HL-60/S4 treated with phorbol 12-myristate 13-acetate at 8.2 ng/mL for 4 days and 3 days (cell line): ENCODE measurements at regions not wholly inside any gene's neighbourhood (a gene's known extent, or its start where the extent isn't known, plus 50 kb on each side); places are given as distances from the start of the nearest gene placed in this dataset.

Experiments
- in situ Hi-C: fragments of 300-500 bp; cut with MboI; formaldehyde crosslinking; loops from 2 replicates; pipeline ENCODE4 v1.15.0; 2022; ENCODE audit warnings: low sequenced_read_pairs

DNA sequence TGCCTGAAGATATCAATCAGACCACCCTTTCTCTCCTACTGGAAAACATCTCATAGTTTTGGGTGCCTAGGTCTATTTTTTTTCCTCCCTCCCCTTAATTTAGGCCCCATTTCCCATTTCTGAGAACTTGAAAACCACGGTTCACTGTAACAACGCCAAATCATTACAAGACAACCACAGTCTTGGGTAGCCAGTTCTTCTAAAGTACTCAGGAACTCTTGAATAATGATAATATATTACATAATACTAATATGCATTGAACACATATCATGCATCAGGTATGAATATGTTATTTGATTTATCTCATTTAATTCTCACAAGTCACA is 185.1 kb upstream of the ADO start:
- in situ Hi-C loops: loop anchor here (10.0 kb wide), 1 partner anchor 195 kb away; the partner anchor contains the start of gene EGR2

DNA sequence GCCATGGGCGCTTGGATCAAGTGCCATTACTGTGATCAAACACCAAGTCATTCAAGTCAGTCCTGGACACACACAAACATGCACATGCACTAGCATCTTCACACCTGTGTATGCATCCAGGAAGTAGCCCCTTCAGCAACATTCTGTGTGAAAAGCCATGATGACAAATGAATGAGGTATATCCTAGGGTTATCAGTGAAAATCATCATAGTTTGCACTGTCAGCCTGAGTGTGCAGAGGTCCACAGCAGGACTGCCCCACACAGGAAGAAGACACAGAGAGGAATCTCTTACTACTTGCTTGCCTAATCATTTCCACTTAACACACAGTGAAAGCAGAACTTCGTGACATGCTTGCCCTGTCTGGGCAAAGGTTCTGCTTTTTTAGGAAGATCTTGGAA is 184.0 kb upstream of the ADO start:
- in situ Hi-C loops: no loop called here

DNA sequence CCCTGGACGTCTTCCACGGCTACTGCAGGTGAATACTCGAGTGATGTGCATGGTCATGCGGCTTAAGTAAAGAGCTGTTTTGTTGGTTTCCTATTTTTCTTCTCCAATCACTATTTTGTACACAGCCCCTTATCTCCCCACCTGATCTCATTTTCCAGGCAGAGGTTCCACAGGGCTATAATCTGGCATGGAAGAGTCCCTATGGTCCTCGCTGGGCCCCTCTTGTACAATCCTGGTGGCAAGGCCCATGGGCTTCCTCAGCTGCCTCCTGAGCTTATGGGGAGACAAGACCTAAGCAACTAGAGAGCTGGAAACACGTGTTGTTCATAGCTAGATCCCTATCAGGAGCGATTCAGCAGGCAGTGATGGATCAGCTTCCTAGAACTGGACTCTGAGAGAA is 181.3 kb upstream of the ADO start:
- in situ Hi-C loops: no loop called here

DNA sequence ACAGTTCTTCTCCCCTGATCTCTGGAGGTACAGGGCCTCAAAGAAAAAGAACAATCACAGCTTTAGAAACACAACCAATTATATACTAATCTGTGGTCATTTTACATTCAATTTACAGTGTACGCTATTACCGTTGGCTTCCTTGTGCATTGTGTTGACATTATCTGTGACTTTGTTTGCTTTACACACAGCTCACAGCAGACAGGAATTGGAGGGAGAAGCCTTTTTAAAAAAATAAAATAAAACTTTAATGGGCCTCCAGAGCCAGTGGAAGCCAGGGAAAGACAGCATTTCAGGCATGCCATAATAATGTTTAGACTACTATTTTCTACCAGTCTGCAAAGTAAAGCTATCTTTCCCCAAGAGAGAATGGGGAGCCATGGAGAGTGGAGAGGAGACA is 179.0 kb upstream of the ADO start:
- in situ Hi-C loops: no loop called here

DNA sequence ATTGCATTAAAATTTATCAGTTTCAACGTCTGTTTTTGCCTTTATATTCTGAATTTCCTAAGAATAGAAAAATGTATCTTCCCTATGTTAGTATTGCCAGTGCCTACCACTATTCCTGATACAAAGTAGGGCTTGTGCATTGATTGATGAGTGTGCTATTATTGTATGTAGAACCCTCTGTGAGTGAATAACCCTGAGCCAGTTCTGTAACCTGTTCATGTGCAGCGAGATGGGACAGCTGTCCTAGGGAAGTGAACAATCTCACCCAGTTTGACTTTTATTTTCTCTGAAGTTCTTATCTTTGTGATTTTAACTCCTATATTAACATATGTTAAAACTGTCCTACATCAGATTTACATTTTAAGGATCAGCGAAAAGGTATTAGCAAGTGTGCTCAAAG is 178.4 kb upstream of the ADO start:
- in situ Hi-C loops: no loop called here

DNA sequence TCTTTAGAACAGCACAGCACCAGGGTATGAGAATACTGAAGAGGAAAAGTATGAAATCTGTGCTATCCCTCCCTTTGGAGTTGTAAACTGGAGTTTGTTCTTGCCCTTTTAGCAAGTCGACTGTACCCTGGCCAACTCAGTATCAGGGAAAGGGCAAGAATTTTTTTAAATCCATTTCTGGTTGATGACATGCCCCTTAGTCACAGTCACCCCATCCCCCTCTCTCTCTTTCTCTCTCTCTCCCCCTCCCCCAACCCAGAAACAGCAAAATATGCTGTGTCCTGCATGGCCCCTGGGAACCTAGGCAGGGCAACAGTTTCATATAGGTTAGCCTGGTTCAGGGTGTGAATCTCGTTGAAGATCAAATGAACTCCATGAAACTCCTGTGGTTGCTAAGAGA is 177.7 kb upstream of the ADO start:
- in situ Hi-C loops: no loop called here

DNA sequence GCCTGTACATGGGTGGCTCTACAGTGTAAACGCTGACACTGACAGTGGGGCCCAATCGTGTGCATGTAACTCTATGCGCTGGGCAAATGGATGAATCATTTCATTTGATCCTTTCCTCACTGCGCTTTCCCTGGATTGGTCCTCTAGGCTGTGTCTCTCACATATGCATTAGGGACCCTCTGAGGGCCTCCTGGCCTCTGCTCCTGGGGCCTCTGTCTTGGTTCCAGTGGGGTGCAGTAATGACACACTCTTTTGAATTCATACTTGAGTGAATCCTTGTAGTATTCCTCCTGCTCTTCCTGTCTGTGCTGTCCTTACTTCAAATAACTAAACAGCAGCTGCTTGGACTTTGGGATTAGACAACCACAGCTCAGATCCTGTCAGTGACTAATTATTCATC is 176.5 kb upstream of the ADO start:
- in situ Hi-C loops: no loop called here

DNA sequence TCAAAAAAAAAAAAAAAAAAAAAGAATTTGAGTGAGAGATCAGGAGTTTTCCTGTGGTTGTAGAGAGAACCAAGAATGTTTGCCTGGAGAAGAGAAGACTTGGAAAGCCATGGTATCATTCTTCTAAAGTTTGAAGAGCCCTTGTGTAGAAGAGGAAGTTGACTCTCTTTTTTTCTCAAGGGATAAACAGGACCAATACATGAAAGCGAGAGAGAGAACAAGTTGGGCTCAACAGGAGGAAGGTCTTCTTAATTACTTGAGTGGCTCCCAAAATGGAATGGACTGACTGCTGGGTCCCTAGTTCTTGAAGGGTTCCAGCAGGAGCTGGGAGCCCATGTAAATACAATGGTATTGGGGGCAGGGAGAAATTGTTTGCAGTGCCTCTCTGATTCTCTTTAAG is 173.3 kb upstream of the ADO start:
- in situ Hi-C loops: no loop called here

DNA sequence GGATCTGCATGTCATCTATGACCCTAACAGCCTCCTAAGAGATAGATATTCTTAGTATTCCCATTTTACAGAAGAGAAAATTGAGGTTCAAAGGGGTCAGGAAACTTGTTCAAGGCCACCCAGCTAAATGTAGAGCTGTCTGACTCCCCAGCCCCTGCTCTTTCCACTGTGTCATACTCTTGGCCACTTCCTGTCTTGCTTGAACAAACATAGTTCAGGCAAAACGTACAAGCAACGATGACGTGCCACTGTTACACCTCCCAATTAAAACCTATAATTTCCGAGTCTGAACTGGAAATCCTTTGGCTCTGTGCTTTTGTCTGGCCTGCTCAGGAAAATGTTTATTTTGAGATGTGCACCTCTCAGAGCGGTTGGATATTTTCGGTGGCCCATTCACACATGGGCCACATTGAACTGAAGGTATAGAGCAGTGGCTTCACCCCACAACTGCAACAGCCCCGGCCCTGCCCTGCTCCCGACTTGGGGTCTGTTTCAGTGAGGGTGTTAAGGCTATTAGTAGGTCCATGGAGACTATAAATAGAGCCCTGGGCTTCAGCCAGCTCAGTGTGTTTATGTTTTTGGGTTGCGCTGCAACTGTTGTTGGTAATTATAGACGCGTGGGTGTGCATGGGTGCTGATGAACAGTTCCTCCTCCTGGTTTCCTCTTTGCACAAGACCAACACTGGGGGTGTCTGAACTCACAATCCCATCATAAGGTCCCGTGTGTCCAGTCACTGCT is 172.3 kb upstream of the ADO start:
- in situ Hi-C loops: no loop called here

DNA sequence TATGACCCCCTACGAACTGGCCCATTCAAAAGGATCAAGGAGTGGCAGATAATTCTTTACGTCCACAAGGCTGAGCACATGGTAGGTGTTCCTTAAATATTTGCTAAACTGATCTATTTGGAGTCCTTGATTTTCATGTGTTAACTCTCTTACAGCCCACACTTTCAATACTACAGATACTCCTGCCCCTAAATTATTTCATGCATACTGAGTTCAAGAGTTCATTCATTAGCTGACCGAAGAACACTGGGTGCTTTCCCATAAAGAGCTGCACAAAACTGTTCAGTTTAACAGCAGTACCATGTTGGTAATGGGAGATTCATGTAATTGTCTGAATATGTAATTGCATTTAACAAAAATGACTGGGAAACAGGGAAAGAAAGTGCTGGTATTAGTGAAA is 170.5 kb upstream of the ADO start:
- in situ Hi-C loops: no loop called here

DNA sequence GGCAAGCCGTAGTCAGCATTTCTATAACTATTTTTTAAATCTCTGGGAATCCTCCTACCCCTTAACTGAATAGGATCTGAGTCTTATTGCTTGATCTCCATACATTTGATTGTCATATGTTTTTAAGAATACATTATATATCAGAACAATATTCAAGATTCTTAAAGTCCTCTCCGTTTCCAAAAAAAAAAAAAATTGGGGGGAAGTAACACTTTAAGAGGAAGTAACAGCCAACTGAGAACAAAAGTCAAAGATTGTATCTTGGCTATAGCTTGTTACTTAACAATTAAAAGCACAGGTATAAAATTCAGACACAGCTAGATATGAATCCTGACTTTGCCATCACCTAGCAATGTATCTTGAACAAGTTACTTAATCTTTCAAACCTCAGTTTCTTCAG is 169.9 kb upstream of the ADO start:
- in situ Hi-C loops: no loop called here

DNA sequence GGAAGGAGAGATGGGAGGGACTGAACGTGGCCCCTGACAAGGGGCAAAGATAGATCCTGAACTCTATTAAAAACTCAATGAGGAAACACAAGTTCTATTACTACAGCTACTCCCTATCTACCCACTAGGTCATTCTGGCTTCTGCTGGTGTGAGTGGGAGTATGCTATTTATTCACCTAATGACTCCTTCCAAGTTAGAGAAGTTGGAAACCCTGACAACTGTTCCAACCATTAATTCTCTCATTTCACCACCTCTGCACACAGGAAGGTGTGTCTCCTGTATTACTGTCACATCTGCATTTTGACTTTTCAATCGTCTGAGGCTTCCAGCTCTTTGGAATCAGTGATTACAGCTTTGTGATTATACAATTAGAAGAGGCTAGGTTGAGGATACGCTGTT is 169.4 kb upstream of the ADO start:
- in situ Hi-C loops: no loop called here

DNA sequence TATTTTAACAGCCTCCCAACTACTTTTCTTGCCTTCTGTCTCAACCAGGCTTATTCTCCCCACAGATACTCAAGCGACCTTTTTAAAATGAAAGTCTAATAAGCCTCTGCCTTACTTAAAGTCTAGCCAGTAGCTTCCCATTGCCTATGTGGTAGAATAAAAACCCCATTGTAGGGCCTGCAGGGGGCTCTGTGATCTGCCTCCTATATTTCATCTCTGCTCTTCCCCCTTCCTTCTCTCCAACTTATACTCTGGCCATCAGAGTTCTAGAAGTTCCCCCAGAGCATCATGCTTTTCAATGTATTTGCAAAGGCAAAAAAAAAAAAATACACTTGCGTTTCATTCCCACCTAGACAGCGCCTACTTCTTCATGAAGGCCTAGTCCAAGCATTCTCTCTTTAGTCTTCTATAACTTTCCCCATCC is 167.7 kb upstream of the ADO start:
- in situ Hi-C loops: no loop called here

DNA sequence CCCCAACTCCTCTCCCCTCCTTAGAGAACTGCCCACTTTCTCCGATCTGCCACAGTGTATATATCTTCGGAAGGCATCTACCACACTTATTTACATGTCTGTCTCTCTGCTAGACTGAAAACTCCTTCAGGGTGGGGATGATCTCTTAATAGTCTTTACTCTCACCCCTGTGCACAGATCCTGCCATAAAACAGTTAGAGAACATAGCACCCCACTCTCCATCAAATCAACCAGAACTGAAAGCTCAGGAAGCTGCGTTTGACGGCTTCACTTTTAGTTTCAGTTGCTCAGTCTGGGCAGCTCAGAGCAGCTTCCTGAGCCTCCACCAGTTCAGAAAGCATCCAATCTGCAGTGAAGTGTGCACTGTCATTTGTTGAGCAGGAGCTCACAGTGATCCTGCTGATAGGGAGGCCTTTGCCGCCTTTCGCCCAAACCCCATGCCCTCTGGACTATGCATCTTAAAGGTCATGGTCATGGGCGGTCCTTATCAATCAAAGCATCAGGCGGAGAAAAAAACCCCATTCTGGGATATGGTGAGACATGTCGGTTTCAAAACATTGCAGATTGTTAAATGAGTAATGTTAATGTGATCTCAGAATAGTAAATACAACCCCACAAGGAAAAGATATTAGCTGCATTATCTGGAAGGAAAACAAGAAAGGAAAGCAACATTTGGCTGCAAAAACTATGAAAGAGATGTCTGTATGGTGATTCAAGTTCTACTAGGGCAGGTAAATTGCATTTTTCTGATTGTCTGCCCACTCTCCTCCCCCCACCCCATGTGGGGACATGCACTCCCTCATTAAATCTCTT is 167.1 kb upstream of the ADO start:
- in situ Hi-C loops: no loop called here

DNA sequence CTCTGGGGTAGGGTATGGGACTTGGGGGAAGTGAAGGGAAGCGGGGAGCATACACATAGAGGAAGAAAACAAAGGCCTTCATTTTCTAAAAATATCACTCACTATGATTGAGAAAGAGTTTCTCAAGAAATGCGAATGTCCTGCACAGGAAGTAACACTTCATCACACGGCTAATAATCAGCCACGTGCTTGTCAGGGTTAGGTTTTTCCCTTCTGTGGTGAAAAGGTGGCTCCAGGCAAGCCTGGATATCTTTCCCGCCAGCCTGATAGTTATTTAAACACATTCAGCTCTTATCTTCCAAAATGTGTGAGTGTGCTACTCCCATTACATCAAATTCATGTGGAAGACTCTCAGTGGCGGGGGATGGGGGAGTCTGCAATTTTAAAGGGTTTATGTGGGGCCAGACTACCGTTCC is 166.4 kb upstream of the ADO start:
- in situ Hi-C loops: no loop called here

DNA sequence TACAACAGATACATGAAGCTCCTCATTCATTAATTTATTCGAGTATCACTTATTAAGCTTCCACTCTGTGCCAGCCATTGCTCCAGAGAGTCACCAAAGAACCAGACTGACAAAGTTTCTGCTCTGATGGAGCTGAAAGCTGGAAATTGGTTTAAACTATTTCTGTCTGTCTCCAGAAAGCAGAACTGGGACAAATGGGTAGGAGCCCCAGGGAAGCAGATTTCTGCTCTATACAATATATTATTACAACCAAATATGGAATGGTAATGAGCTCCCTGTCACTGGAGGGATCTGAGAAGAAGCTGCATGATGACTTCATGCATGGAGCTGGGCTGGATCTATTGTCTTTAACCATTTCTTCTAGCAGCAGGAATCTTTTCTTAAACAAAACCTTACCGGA is 165.4 kb upstream of the ADO start:
- in situ Hi-C loops: no loop called here

DNA sequence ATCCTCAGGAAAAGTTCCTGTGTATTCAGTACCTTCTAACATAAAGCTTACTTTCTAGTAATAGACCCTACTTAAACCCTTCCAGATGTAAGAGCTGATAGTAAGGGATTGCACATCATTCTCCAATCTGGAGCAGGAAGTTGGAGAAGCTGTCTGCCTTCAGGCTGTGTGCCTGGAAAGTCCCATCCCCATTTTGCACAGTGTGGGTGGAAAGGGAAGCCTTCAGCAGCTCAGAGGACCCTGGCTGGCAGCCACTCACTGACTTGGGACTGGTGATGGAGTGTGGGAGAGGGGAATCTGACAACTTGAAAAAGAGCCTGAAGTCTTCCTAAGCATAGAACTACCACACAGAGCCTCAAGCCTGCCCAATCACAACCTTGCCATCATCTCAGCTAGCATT is 164.1 kb upstream of the ADO start:
- in situ Hi-C loops: no loop called here

DNA sequence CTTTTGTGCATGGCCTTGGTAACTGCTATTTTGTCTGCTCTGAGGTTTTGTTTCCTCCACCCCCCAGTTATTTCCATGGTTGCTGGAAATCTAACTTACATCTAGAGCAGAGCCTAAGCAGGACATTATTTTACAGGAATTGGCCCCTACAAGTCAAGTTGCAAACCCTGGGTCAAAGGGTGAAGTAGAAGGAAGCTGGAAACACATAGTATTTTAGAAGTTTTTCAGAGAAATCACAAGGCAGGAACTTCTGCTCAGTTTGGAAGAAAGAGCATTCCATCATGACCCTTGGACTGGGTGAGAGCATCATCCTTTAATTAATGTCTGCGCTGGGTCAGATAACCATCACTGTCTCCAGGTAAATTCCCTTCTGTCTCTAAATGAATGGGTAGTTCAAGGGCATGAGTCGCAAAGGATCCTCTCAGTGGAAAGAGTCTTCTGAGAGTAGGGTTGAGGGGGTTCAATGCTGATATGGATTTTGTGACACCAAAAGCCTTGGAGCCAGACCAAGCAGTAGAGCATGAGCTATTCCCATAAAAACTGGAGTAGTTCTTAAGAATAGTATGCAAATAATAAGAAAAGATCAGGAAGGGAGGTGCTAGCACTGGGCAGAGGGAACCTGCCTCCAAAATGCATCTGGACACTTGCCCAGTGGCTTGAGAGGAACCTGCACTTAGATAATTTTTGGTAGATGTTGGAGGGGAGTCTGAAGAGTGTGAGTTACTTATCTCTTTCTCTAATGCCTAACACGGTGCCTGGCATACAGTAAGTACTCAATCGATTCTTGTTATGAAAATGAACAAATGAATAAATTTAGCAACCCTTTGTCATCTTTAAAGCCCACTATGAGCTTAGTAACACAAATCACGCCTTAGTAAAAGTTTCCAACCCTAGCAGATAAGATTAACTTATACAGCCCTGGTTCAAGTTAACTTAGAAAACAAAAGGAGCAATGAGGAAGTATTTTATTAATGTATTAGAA is 160.6 kb upstream of the ADO start:
- in situ Hi-C loops: no loop called here

DNA sequence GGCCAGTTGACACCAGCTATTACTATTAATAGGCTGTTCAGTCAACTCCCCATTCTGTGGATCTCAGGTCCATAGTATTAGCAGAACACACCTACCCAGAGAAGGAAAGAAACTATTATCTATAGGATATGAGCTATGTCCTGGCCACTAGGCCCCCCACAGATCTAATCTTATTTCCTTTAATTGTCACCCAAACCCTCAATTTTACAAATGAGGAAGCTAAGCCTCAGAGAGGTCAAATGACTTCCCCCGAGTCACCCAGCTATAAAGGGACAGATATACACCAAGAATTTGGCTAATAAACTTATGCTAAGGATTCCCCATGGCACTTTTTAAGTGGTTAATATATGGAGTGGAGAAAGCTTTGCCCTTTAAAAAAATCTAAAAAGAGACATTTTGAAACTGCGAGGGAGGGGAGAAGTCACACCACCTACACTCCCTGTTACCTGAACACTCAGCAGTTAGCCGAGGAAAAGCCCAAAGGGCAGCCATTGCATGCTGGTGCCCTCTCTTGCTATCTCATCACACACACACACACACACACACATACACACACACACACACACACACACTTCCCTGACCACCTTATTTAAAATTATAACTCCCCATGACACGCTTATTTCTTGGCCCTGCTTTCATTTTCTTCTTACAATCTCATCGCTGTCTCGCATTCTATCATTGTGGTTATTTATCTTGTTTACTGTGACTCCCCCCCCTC is 157.0 kb upstream of the ADO start:
- in situ Hi-C loops: no loop called here

DNA sequence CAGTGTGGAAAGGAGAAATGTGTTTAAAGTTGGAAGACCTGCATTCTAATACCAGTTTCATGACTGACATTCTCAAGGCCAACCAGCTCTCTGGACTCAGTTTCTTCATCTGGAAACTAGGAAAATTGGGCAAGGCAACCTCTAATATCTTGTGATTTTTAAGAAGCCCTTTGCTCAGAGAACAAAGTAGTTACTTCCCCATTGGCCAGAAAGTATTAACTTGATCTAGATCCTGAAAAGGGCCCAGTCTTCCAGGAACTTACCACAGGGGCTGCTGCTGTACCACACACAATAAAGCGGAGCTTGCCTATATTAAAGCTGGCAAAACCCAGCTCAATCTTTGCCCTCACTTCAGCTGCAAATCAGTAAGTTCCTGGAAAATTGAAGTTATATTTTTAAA is 155.6 kb upstream of the ADO start:
- in situ Hi-C loops: no loop called here

DNA sequence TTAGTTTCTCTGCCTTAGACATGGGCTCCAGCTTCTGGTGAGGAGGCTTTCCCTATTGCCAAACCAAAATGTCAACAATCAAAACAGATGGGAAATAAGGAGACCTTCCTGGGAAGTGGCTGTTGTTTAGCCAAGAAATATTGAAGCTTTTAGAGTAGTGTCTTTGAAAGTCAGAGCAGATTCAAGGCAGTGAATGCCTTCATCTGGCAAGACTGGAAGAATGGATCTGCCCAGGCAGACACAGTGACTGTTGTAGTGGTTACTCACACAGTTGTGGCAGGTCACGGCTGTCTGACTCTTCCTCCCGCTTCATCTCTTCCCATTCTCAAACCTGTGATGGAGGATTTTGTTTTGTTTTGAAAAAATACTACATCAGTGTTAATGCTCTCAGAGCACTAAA is 154.1 kb upstream of the ADO start:
- in situ Hi-C loops: no loop called here
